ENCODE measurements at regions not wholly inside any gene's neighbourhood (a gene's known extent, or its start where the extent isn't known, plus 50 kb on each side); places are given as distances from the start of the nearest gene placed in this dataset.
A peak's percentile ranks its signal among the peaks of the same experiment; 100 is the strongest.

DNA sequence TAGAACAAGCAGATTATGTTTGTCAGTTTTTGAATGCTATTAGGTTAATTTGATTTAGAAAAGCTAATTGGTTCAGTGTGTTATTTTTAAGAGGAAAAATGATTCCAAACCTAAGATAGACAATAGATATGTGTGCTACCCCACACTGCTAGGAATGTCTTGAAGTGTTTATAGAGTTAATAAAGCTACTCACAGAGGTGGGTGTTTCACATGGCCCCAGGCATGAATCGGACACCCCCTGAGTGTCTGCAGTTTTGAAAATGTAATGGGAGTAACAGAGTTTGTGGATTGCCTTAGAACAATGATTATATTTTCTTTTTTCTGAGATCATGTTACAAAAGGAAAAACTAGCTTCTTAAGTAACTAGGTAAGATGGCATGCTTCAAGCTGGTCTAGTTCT, 348.3 kb downstream of the ADCYAP1 start:
- TF ChIP-seq CTCF (IDR thresholded peaks at IDR 0.05) (no peak), ZFX (IDR thresholded peaks at IDR 0.05; ENCODE audit: borderline replicate concordance) (no peak)
- no peak overlapping the region for H3K27ac ChIP-seq

GRCh38 chr18:1253827-1254226, 349.2 kb downstream of the ADCYAP1 start:
- no peak overlapping the region for H3K27ac ChIP-seq
- TF ChIP-seq CTCF (IDR thresholded peaks at IDR 0.05) (no peak), ZFX (IDR thresholded peaks at IDR 0.05; ENCODE audit: borderline replicate concordance) (no peak)

GRCh38 chr18:1261054-1261453, 356.4 kb downstream of the ADCYAP1 start:
- no peak overlapping the region for H3K27ac ChIP-seq
- TF ChIP-seq ZFX (IDR thresholded peaks at IDR 0.05; ENCODE audit: borderline replicate concordance) (no peak), CTCF (IDR thresholded peaks at IDR 0.05) (no peak)

GRCh38 chr18:1267021-1267420, 362.4 kb downstream of the ADCYAP1 start:
- no peak for TF ChIP-seq CTCF (IDR thresholded peaks at IDR 0.05)
- TF ChIP-seq ZFX (IDR thresholded peaks at IDR 0.05; ENCODE audit: borderline replicate concordance) = no peak
- no peak overlapping the region for H3K27ac ChIP-seq

DNA sequence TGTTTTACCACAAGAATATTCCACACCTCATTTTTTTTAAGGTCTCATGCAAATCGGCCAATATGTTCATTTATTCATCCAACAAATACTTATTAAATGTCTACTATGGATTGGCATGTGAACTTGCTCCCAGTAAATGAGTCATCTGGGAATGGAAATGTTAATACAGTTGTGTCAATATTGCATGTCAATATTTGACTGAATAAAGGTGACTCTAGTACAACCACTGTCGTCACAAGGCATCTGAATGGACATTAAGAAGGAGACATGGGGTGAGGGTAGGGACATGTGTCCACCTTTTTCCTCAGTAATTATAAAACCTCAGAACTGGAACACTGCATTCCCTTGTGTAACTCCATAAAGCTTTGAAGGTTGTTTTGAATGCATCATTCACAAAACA, 365.4 kb downstream of the ADCYAP1 start:
- H3K27ac ChIP-seq = peak overlapping the region; percentile 57
- TF ChIP-seq CTCF (IDR thresholded peaks at IDR 0.05) (no peak), ZFX (IDR thresholded peaks at IDR 0.05; ENCODE audit: borderline replicate concordance) (no peak)

DNA sequence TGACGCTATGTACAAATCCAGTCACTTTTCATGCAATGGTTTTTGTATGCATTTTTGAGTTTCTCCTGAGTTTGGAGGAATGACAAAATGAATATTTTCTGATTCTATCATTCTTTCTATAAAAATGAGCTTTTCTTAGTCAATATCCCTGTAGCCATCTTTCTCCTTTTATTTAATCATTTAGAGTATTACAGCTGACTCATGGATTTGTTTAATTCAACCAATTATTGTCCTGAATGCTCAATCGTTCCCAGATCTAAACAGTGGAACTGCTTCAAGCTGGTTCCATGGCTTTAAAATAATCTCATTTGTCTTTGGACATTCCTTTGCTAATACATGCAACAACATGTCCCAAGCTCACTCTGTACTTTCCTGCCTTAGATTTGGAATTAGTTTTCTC, 368.8 kb downstream of the ADCYAP1 start:
- TF ChIP-seq ZFX (IDR thresholded peaks at IDR 0.05; ENCODE audit: borderline replicate concordance) (no peak), CTCF (IDR thresholded peaks at IDR 0.05) (no peak)

GRCh38 chr18:1292167-1292566, 387.5 kb downstream of the ADCYAP1 start:
- peak overlapping the region; percentile 88 for H3K27ac ChIP-seq
- no peak for TF ChIP-seq CTCF (IDR thresholded peaks at IDR 0.05)
- TF ChIP-seq ZFX (IDR thresholded peaks at IDR 0.05; ENCODE audit: borderline replicate concordance) = no peak

More for the DNA sequence above, 368.8 kb downstream of the ADCYAP1 start:
- no peak overlapping the region for H3K27ac ChIP-seq

Data from 22Rv1 (cell line).